ENCODE measurements at regions not wholly inside any gene's neighbourhood (a gene's known extent, or its start where the extent isn't known, plus 50 kb on each side); places are given as distances from the start of the nearest gene placed in this dataset. TPM values are rescaled to one million over a fixed set of nuclear protein-coding genes. Genes with fewer than 3 reads are reported as not detected.

DNA sequence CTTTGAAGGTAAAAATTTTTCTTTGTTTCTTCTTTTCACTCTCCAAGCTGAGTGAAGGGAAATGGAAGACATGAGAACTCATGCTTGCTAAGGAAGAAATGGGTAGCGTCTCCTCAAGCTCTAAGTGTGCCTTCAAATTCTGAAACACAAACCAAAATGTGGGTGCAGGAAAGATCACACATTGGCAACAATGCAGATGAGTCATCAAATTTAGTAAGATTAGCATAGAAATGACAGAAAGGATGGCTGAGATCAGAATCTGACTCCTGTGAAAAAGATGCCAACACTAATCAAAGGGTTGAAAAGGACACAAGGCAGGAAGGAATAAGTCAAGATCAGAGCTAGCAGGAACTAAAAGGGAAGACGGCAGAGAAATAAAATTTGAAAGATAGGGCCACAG, 61.1 kb upstream of the ZNF462 start:
- no TSS peak for BruUV-seq (replicated peaks)
- POLR2A ChIA-PET, result no interaction called here
- Histone ChIP-seq H3K9ac (replicated peaks; ENCODE audit: extremely low read depth, insufficient read depth, low read length) (no peak overlapping the region), H3K27ac (ENCODE audit: insufficient read depth, low read depth, low read length) (no peak overlapping the region), H3K36me3 (ENCODE audit: control insufficient read depth in 2 of 2, extremely low read depth in 1 of 2, insufficient read depth in 2 of 2, low read length in 2 of 2) (no peaks in the 10 kb centered on the region), H3K4me2 (ENCODE audit: insufficient read depth, low read length) (no peak overlapping the region), H2AFZ (ENCODE audit: low read depth, low read length) (no peak overlapping the region), H3K4me1 (ENCODE audit: control insufficient read depth, extremely low read depth, insufficient read depth, low read length) (peaks cover 18% of the 10 kb centered on the region), H3K4me3 (replicated peaks in 1 of 3; ENCODE audit: insufficient read depth in 1 of 3, low read depth in 1 of 3, low read length in 3 of 3) (no peak overlapping the region), H3K27me3 (ENCODE audit: control insufficient read depth in 2 of 2, insufficient read depth in 2 of 2, low read length in 2 of 2) (no peaks in the 10 kb centered on the region), H3K79me2 (ENCODE audit: control insufficient read depth, insufficient read depth, low read length) (no peaks in the 10 kb centered on the region), H3K9me1 (replicated peaks; ENCODE audit: control insufficient read depth, extremely low read depth, insufficient read depth, low read length) (no peaks in the 10 kb centered on the region), H3K9me3 (replicated peaks; ENCODE audit: control insufficient read depth, insufficient read depth, low read length) (no peaks in the 10 kb centered on the region), H4K20me1 (replicated peaks; ENCODE audit: control insufficient read depth, extremely low read depth, insufficient read depth, low read length) (no peaks in the 10 kb centered on the region)
- no peak for FAIRE-seq
- dilution Hi-C loops (cut with MboI; ENCODE audit: extremely low pct_ligation_motif_present, low sequenced_read_pairs), result no loop called here
- TF ChIP-seq POLR2AphosphoS5 (IDR thresholded peaks at IDR 0.05; ENCODE audit: insufficient read depth, low read depth, low read length) (no peak), JUN (IDR thresholded peaks at IDR 0.05; ENCODE audit: borderline replicate concordance, insufficient read depth, insufficient read length, low read depth) (peak; percentile 32), FOS (IDR thresholded peaks at IDR 0.05; ENCODE audit: borderline replicate concordance, insufficient read depth, low read length) (no peak), EZH2 (IDR thresholded peaks at IDR 0.05; ENCODE audit: borderline replicate concordance, low read depth, low read length, severe bottlenecking) (no peak)
- DNase-seq (ENCODE audit: low read depth, low spot score), result no peak
- CTCF ChIA-PET, result no interaction called here
- intact Hi-C loops (cut with micrococcal nuclease), result no loop called here

Small RNAs in the stretch of these regions (microRNA-seq; reads per million reads assigned to microRNA genes)
- gene MIR8081 (ENCODE audit: borderline number of aligned reads, borderline replicate concordance), result not detected

Small RNAs in the stretch of these regions (small RNA-seq; reads per million reads assigned to genes)
- gene MIR8081 (ENCODE audit: insufficient read depth, insufficient read length, low read depth, low replicate concordance), result not detected
